NCI-H2081 treated with DMSO at 0.1 percent for 48 hours (cell line): ENCODE measurements at regions not wholly inside any gene's neighbourhood (a gene's known extent, or its start where the extent isn't known, plus 50 kb on each side); places are given as distances from the start of the nearest gene placed in this dataset.
"Not testable (repeated sequence)": the region's sequence is repeated elsewhere in the genome, so short reads cannot be mapped to it uniquely, and the experiment has no call there.

Experiments used
- DNase-seq: peaks from one replicate; lab custom pipeline; 2025; lab: John Stamatoyannopoulos, UW

DNA sequence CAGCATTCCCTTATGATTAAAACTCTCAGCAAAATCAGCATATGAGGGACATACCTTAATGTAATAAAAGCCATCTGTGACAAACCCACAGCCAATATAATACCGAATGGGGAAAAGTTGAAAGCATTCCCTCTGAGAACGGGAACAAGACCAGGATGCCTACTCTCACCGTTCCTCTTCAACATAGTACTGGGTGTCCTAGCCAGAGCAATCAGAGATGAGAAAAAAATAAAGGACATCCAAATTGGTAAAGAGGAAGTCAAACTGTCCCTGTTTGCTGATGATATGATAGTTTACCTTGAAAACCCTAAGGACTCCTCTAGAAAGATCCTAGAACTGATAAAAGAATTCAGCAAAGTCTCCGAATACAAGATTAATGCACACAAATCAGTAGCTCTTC lies 141.6 kb upstream of the MAN1A1 start:
- not testable (repeated sequence) for DNase-seq

DNA sequence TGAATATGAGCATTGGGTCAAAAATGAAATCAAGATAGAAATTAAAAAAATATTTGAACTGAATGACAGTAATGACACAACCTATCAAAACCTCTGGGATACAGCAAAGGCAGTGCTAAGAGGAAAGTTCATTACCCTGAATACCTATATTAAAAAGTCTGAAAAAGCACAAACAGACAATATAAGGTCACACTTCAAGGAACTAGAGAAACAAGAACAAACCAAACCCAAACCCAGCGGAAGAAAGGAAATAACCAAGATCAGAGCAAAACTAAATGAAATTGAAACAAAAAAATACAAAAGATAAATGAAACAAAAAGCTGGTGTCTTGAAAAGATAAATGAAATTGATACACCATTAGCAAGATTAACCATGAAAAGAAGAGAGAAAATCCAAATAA lies 140.5 kb upstream of the MAN1A1 start:
- DNase-seq, result not testable (repeated sequence)

DNA sequence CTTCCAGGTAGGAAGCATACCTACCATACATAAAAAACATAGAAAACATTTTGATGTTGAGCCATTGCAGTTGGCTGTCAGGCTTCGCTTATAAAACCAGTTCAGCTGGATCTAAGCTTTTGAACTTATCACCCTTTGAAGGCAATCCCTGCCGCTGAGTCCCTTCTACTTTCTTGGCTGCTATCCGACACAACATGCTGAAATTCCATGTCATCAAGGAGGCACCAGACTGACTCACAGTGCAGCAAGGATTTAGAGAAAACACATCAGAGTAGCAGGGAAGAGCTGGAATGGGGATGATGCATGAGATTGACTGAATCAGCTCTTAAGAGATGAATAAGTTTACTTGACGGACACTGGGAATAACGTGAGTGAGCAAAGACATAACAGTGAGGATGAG lies 135.0 kb upstream of the MAN1A1 start:
- DNase-seq, result no peak

DNA sequence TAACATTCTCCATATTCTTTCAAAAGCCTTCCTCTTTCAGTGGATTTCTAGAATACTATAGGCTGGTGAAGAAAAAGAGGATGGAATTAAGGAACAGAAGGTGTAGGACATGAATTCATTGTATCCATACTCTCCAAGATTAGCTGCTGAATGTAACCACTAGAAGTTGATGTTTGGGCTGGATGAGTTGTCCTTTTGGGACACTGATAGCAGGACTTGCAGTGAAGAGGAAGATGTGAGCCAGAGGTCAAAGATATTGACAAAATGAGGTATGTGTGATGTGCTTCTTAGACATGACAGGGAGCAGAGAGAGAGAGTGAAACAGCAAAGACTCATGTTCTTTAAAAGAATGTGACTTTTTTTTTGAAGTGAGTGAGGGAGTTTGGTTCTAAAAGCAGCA lies 134.3 kb upstream of the MAN1A1 start:
- no peak for DNase-seq

DNA sequence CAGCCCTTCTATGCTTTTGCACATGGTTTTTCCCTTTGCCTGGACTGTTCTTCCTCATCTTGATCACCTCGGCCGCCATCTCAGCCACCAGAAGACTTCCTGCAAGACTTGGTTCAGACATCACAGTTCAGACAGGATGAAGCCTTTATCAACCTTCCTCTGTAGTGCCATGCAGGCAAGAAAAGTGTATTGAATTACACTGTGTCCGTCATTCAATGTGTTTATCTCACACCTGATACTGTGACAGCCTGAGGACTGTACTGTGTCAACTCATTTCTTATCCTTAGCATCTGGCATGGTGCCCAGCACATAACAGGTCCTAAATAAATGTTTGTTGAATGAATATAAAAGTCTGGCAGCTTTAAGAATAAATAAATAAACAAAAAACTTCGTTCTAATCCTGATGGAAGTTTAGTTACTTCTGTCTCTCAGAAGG lies 133.3 kb upstream of the MAN1A1 start:
- no peak for DNase-seq

DNA sequence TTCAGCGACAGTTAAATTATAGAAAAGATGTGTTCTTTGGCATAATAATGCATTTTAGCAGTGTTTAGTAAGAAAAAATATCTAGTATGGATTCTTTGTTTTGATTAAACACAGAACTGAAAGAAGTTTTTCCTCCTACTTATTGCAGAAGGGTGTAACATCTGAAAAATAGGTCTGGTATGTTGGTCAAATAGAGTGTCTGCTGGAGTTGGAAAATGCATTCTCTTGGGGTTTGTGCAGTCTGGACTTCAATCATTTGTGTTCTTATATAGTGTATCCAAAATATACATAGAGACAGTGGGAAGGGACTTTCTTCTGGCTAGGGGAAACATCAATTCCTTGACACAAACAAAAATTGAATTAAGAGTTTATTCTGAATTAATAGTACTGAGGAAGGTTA lies 132.4 kb upstream of the MAN1A1 start:
- no peak for DNase-seq

DNA sequence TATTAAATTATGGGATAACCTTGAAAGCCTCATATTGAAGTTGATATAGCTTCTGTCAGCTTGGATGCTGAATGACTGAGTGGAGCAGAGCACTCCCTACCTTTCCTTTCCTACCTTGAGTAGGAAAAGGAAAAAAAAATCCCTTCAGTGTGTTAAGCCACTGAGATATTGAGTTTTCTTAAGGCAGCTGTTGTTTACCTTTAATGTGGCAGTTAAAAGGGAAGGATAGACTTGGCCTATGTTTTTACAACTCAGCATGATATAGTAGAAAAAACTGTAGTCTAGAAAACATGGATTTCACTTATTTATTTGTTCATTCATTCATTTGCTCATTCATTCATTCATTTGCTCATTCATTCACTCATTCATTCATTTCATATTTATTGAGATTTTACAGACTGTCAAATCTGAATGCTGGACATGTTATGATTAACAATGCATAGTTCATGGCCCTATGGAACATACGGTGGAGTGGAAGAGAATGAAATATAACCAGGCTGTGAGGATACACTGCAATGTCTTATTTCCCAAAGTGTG lies 131.5 kb upstream of the MAN1A1 start:
- DNase-seq, result no peak

DNA sequence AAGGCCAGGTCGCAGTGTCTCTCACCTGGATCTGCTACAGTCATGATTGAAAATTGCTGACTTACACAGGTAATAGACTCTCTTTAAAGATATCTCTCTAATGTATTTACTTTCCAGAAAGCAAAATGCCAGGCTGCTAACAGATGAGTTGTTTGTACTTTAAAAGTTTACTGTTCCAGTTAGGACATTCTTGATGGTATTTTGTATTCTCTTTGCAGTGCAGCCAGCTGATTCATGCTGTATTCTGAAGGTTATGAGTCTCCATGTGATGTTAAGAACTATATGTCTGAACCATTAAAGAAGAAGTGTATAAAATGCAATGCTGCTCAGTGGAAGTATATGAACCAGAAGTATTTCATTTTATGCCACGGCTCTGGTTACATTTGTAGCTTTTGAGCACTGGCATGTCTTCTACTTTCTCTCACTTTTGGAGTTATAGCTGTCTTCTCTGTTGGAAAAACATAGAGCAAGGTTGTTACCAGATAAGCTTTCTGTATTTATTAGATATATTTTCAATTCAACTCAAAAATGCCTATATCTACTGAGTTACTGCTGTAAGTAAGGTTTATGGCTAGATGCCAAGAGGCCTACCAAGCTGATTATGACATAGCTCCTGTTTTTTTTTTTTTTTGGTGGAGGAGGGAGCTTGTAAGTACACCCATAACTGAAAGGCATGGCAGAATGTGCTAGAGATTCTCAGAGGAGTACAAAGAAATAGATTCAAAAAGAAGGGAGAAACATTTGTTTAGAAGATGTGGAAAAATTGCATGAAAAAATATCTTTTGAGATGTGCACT lies 130.5 kb upstream of the MAN1A1 start:
- no peak for DNase-seq

DNA sequence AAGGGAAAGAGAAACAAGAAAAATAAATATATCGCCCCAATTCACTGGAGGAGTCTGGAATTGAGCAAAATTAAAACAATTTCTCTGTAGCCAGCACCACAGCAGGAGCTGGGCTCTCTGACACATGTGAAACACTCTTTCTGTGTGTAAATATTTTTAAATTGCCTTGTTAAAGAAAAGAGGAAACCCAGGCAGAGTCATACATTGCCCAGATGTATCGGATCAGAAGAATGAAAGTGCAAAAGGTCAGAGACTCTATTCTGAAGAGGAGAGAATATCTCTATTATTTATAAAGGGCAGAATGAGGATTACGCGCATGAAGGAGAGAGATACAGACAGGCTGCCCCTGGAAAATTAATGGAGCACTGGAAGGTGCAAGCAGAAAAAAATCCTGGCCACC lies 127.0 kb upstream of the MAN1A1 start:
- no peak for DNase-seq

DNA sequence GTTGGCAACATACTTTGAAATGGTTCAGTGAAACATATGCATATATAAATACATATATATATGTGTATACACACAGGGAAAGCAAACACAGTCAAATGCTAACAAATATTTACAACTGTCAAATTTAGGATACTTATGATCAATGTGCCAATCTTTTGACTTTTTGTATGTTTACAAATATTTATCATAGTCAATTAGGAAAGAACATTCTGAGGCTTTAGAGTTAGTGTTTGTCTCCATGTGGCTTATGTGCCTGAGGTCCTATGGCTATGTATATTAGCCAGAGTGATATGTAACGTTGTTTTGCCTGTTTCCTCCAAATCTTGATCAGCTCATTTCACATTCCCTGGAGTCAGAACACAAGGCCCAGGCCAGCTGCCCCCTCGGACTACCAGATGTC lies 126.5 kb upstream of the MAN1A1 start:
- DNase-seq, result no peak

DNA sequence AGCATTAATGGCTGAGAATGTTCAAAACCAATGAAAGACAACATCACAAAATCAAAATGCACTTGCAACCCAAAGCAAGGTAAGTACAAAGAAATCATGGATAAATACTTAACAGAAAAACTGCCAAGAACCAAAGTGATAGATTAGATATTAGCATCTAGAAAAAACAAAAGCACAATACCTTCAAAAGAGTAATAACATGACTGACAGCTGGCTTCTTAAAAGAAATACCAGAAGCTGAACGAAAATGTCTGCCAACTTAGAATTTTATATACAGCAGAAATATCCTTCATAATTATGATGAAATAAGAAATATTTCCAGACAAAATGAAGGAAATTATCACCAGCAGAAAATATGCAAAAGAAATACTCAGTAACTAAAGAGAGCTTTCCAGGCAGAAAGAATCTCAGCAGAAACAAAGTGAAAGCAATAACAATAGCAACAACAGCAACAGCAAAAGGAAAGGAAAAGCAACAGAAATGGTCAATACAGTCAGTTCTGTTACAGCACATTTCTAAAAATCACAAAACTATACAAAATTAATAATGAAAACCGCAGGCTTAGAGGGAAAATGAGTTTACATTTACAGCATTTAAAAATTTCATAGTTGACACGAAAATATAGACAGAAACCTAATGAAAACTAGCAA lies 121.5 kb upstream of the MAN1A1 start:
- no peak for DNase-seq

DNA sequence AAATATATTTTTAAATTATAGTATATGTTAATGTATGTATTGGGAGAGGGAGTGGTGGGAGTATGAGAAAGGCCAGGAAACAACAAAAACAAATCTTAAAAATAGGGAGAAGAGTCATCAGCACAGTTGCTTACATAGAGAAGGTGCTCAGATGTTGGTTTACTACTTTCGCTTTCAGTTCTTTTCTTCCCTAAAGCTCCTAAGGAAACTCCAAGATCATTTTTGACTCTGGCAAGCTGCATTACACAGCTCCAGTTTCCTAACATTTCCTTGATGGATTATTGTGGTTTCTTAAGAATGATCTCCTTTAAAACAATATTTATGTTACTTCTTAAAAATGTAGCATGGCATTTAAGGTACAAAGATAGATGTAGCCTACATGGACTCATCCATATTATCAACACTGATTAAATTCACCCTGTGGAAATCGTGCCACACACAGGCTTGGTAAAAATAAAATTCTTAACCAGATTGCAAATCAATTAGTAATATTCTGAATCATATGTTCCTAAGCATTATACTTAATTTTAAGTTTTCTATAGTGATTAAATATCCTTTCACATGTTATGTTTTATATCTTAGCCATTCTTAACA lies 118.0 kb upstream of the MAN1A1 start:
- DNase-seq, result no peak

DNA sequence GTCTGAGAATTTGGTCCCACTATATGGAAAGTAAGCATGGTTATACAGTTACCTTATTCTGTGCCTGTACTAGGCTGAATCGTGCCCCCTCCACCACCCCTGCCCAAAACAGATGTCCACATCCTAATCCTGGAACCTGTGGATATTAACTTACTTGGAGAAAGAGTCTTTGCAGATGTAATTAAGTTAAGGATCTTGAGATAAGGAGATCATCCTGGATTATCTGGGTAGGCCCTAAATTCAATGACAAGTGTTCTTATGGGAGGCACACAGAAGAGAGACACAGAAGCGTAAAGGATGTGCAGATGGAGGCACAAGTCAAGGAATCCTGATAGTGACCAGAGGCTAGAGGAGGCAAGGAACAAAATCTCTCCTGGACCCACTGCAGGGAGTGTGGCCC lies 116.7 kb upstream of the MAN1A1 start:
- no peak for DNase-seq

DNA sequence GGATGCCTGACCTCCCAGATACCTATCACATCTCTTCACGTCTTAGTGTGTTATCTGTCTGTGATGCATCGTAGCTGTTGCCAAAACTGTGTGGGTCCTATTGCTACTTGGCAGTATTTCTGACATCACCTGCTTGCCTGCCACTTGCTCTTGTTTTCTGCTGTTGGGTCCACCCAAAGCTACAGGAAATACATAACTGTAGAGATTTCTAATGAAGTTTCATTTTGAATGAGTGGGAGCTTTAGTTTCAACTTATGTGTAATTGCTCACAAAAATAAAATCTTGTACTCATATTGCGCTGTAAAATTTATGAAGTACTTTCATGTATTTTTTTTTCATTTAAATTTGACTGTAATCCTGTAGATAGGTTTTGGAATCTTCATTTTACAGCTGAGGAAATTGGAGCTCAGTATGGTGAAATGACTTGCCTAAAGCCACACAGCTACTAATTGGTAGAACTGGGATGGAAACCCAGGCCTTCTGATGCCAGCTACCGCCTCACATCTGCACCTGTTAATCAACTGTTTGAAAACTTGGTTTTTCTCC lies 113.6 kb upstream of the MAN1A1 start:
- no peak for DNase-seq

DNA sequence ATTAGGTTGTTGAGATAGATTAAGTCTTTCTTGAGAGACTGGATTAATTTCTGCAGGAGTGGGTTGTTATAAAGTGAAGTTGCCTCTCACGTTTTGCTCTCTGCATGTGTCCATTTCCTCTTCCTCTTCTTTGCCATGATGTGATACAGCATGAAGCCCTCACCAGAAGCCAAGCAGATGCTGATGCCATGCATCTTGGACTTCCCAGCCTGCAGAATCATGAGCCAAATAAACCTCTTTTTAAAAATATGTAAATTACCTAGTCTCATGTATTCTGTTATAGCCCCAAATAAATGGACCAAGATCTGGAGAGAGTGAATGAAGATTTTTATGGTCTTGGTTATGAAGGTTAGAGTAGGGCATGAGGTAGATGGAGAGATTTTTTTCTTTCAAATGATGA lies 111.6 kb upstream of the MAN1A1 start:
- no peak for DNase-seq

DNA sequence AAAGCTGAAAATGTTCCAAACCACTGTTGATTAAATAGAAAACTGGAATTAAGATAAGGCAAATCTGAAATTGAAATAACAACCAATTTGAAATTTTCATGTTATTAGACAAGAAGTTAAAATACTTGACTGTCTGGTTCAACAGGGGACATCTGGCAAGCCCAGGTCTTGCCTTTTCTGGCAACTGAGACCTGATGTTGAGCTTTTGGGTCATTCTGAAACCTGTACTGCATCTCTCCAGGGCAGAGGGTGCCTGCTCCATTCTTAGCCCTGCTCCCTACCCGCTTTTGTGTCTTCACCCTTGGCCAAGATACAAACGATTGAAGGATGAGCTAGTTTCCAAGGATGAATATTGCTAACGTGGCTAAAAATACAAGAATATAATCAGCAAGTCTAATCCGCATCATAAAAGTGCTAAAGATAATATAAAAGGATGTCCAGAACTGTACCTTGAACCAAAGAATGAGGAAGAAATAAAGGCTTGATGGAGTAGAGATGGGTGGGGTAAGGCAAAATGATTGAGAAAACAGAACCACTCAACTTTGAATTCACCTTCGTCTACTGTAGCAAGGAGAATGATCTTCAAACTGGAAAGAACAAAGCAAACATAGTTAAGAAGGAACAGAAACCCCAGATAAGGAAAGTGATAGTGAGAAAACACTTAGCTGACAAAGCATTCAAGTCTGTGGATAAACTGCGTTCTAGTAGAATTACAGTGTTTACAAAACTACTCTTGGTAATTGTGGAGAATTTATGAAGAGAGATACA lies 109.8 kb upstream of the MAN1A1 start:
- no peak for DNase-seq

DNA sequence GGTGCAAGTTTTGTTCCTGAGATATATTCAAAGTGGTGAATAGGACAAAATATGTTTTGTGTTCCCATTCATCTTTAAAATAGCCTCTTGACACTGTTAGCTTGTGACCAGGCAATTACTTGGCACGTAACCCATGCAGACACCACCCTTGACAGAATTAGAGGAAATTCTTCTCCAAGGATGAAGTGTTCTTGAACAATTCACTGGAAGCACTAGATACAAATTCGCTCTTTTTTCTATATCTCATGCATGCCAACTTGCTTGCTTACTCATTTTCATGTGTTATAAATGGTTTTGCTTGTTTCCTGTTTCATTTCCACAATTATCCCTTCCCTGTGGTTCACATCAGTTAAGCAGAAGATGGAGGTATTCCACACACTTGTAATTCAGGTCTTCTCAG lies 105.2 kb upstream of the MAN1A1 start:
- no peak for DNase-seq

DNA sequence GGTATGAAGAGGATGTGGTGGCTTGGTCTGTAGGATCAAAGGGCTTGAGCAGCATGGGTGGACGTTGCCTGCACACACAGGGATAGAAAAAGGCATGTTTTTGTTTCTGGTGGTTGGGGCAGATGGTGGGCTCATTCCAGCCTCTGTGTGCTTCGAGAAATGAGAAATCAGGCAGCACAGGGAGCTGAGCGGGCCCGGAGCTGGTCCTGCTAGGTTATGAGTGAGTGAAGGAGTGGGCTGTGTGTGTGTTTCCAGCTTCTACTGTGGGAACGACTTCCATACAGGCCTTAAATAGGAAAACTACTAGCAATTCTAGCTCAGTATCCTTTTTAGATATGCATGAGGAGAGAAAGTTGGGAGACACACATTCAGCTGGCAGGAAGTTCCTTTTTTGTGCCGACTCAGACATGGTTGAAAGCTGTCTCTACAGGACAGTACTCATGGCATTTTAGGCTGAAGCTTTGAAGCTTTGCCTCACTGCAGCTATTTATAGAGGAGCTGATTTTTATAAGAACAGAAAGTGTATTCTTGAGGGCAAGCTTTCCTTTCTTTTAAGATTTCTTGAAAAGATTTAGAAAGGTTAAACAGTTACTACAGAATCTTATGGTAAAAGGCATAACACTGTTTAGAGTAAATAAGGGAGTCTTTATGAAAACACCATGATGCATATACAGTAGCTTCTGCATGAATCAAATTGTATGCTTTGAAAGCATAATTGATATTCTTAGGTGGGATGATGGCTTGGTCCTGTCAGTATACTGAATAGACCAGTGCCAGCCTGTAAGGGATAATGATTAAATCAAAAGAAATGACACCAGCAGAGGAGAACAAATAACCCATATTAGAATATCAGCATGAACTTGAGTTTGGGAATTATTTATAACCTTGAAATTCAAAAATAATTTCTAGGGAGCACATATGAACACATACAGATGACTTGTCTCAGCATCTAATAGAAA lies 104.0 kb upstream of the MAN1A1 start:
- no peak for DNase-seq

DNA sequence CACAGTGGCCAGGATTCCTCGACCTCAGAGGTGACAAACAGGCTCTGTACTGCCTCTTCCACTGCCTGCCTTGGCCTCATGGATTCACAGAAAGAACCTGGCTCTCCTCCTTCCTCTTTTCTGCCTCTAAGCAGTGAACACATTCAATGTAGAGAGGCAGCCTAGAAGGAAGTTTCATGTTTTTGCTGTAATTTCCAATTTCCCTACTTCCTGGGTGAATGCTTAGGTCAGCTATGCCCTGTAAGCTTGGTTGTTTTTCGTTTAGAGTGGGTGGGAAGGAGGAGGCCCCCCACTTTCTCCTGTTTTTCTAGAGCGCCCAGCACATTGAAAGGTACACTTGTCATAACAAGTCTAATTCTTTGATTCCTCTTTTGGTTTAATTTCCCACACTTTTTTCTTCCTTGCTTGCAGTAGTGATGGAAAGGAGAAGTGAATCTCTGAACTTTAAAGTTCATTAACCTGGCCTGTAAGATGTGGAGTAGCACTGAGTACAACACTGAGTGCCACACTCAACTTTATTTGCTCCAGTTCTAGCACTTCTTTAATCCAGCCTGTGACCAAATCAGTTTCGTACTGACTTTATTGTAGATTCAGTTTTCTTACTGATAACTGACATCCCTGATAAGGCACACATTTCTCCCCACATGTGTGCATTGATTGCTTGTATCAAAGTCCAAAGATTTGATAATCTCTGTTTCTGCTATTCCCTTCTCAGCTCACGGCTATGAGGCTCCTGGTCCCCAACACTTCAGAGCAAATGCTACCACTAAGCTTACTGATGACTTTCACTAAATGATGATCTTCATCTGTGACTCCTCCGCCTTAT lies 100.0 kb upstream of the MAN1A1 start:
- no peak for DNase-seq

DNA sequence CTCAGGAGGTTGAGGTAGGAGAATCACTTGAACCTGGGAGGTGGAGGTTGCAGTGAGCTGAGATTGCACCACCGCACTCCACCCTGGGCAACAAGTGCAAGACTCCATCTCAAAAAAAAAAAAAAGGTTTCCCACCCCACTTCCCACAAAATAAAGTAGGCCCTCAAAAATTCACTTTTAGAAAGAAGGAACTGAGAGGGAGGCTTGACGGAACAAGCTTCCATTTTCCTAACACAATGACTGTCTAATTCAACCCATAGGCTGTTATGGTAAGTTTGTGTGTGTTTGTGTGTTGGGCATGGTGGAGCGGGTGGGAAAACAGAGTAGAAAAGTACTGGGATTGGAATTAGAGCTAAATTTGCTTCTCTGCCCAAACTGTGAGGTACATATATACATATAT lies 98.4 kb upstream of the MAN1A1 start:
- DNase-seq, result no peak
